Activated naive CD4-positive, alpha-beta T cell treated with anti-CD3 and anti-CD28 coated beads, Interleukin-2, amount 10 ng/mL, durations not matched to agents 7 days and 5 days (primary cell): ENCODE measurements at regions not wholly inside any gene's neighbourhood (a gene's known extent, or its start where the extent isn't known, plus 50 kb on each side); places are given as distances from the start of the nearest gene placed in this dataset.

Experiments
- CTCF ChIA-PET: fragments of 350-600 bp; sonication (Branson Sonifier 250); formaldehyde crosslinking; loops from one replicate; lab custom pipeline; 2021; ENCODE audit warnings: antibody characterized with exemption; lab: Charles Lee
- DNase-seq: peaks from one replicate; pipeline ENCODE4 v3.0.0-alpha.2; 2020
- H3K27ac Mint-ChIP-seq: one replicate; pipeline ENCODE4 v1.8.0; 2021; ENCODE audit warnings: mild to moderate bottlenecking, moderate library complexity, mixed read lengths
- H3K27me3 Mint-ChIP-seq: one replicate; pipeline ENCODE4 v1.8.0; 2021; ENCODE audit warnings: mild to moderate bottlenecking, mixed read lengths
- H3K36me3 Mint-ChIP-seq: one replicate; pipeline ENCODE4 v1.8.0; 2021; ENCODE audit warnings: mixed read lengths
- H3K4me1 Mint-ChIP-seq: one replicate; pipeline ENCODE4 v1.8.0; 2021; ENCODE audit warnings: mixed read lengths
- H3K4me3 Mint-ChIP-seq: one replicate; pipeline ENCODE4 v1.8.0; 2021; ENCODE audit warnings: mild to moderate bottlenecking, moderate library complexity, mixed read lengths
- H3K9me3 Mint-ChIP-seq: one replicate; pipeline ENCODE4 v1.8.0; 2021; ENCODE audit warnings: mixed read lengths

- DNase-seq = no peak
- peaks cover 71% of the 10 kb centered on the region for H3K27me3 Mint-ChIP-seq
- H3K9me3 Mint-ChIP-seq = no peaks in the 10 kb centered on the region
- peaks cover 2% of the 10 kb centered on the region for H3K4me1 Mint-ChIP-seq
- H3K4me3 Mint-ChIP-seq = no peak overlapping the region
- H3K36me3 Mint-ChIP-seq = no peaks in the 10 kb centered on the region
- H3K27ac Mint-ChIP-seq = no peak overlapping the region
- CTCF ChIA-PET = interaction anchor here (0.6 kb wide), 1 partner anchor 107 kb away, joined by 3 read pairs; no protein-coding TSS in a partner anchor
These were observed 71.3 kb upstream of the KCNG1 start for GRCh38 chr20:51094221-51094620.

GRCh38 chr20:51093240-51093763, 70.4 kb upstream of the KCNG1 start:
- CTCF ChIA-PET = no interaction called here
- Mint-ChIP-seq H3K27me3 (peaks cover 72% of the 10 kb centered on the region), H3K4me3 (no peak overlapping the region), H3K9me3 (no peaks in the 10 kb centered on the region), H3K27ac (no peak overlapping the region), H3K36me3 (no peaks in the 10 kb centered on the region), H3K4me1 (peaks cover 2% of the 10 kb centered on the region)
- no peak for DNase-seq

DNA sequence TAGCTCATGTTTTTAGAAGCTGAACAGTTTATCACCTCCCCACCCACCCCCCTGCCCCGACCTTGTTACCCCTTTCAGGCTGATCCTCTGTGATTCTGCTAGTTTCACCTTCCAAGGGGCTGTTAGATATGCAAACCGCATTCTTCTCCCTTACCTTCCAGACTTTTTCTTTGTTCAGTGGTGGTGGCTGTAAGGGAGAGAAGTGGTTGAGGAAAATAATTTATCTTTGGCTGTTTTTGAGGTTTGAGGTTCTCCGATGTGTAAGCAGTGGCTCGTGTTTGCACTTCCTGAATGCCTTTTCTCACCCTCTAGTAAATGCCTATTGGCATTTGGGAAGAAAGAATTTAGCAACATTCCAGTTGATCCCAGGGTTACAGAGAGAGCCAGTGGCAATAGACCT, 69.4 kb upstream of the KCNG1 start:
- Mint-ChIP-seq H3K4me3 (no peak overlapping the region), H3K9me3 (no peaks in the 10 kb centered on the region), H3K27ac (no peak overlapping the region), H3K4me1 (peaks cover 2% of the 10 kb centered on the region), H3K27me3 (peaks cover 78% of the 10 kb centered on the region), H3K36me3 (no peaks in the 10 kb centered on the region)
- DNase-seq = no peak
- CTCF ChIA-PET = no interaction called here

- Mint-ChIP-seq H3K36me3 (no peaks in the 10 kb centered on the region), H3K27me3 (peaks cover 72% of the 10 kb centered on the region), H3K27ac (no peak overlapping the region), H3K4me1 (peaks cover 2% of the 10 kb centered on the region), H3K4me3 (no peak overlapping the region), H3K9me3 (no peaks in the 10 kb centered on the region)
- DNase-seq = no peak
- CTCF ChIA-PET = no interaction called here
These were observed 68.7 kb upstream of the KCNG1 start for GRCh38 chr20:51091406-51092195.

DNA sequence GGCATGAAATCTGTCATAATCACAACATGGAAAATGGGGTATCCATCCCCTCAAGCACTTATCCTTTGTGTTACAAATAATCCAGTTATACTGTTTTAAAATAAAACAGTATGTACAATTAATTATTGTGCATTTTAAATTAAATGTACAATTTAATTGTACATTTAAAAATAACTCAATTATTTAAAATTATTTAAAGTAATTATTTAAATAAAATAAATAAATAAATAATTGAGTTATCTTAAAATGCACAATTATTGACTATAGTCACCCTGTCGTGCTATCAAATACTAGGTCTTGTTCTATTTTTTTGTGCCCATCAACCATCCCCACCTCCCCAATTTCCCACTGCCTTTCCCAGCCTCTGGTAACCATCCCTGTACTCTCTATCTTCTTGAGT, 66.9 kb upstream of the KCNG1 start:
- Mint-ChIP-seq H3K4me3 (no peak overlapping the region), H3K4me1 (peaks cover 2% of the 10 kb centered on the region), H3K27me3 (peaks cover 70% of the 10 kb centered on the region), H3K27ac (no peak overlapping the region), H3K36me3 (no peaks in the 10 kb centered on the region), H3K9me3 (no peaks in the 10 kb centered on the region)
- no peak for DNase-seq
- CTCF ChIA-PET = no interaction called here

- no peak overlapping the region for H3K4me3 Mint-ChIP-seq
These were observed 66.4 kb upstream of the KCNG1 start for GRCh38 chr20:51089272-51089781.

DNA sequence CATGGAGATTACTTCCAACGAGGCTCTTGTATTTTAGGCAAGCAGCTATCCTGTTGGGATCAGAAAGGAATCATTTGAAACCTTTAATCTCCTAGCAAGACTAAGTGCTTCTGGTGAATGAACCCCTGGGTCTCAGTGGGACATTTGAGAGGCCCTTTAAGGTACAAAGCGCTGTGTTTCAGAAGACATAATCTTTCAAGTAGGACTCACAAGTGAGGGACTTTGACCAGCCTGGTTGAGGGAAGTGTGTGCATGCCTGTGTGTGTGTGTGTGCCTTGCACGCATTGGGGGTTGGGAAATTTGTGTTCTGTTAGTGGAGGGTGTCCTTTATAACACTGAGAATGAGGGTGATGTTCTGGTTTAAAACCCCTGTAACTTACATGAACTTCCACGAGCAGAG, 64.4 kb upstream of the KCNG1 start:
- H3K27me3 Mint-ChIP-seq = peaks cover 67% of the 10 kb centered on the region

More at GRCh38 chr20:51089272-51089781, 66.4 kb upstream of the KCNG1 start:
- peaks cover 2% of the 10 kb centered on the region for H3K4me1 Mint-ChIP-seq
- H3K36me3 Mint-ChIP-seq = no peaks in the 10 kb centered on the region
- H3K27me3 Mint-ChIP-seq = peaks cover 67% of the 10 kb centered on the region
- CTCF ChIA-PET = no interaction called here
- H3K27ac Mint-ChIP-seq = no peak overlapping the region
- no peaks in the 10 kb centered on the region for H3K9me3 Mint-ChIP-seq
- no peak for DNase-seq

GRCh38 chr20:51085769-51086168, 62.9 kb upstream of the KCNG1 start:
- CTCF ChIA-PET = interaction anchor here (0.8 kb wide), 1 partner anchor 70 kb away, joined by 3 read pairs; no protein-coding TSS in a partner anchor
- no peaks in the 10 kb centered on the region for H3K9me3 Mint-ChIP-seq
- H3K4me1 Mint-ChIP-seq = no peaks in the 10 kb centered on the region
- no peak overlapping the region for H3K4me3 Mint-ChIP-seq
- no peak for DNase-seq
- no peaks in the 10 kb centered on the region for H3K36me3 Mint-ChIP-seq
- H3K27me3 Mint-ChIP-seq = peaks cover 53% of the 10 kb centered on the region
- H3K27ac Mint-ChIP-seq = no peak overlapping the region

More for the DNA sequence above, 64.4 kb upstream of the KCNG1 start:
- H3K36me3 Mint-ChIP-seq = no peaks in the 10 kb centered on the region
- no peaks in the 10 kb centered on the region for H3K4me1 Mint-ChIP-seq
- CTCF ChIA-PET = no interaction called here
- no peak overlapping the region for H3K27ac Mint-ChIP-seq
- no peak for DNase-seq
- H3K4me3 Mint-ChIP-seq = no peak overlapping the region
- no peaks in the 10 kb centered on the region for H3K9me3 Mint-ChIP-seq

DNA sequence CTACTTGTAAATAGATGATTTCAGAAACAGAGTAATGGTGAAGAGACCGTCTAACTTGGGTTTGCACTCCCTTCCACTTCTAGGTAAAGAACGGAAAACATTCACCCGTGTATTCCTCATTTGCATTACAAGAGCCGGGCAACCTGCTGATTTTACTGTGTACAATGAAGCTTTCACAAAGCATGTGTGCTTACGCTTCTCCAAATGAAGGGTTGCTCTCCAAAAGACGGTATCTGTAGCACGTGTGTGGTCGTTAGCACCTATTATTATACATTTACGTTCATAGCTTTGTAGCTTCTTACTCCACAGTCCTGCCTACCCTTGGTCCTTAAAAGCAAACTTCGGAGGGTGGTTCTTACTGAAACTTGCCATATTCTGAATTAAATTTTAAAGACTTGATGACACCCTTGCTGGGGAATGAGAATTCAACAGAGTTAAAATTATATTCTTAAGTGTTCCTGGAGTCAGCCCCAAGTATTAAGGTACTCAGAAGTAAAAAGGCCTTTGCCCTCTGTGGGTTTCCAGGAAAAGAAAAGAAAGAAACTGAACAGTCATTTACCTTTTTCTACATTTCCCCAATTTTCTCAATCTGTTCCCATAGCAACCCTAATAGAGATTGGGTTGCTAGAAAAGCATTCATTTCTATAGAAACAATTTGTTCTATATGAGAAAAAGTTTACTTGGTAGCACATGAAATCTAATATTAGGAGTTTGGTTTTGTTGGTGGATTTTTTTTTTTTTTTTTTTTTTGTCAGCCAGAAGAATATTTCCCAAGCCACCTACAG, 61.9 kb upstream of the KCNG1 start:
- no peaks in the 10 kb centered on the region for H3K36me3 Mint-ChIP-seq
- H3K9me3 Mint-ChIP-seq = no peaks in the 10 kb centered on the region
- DNase-seq = no peak
- no peaks in the 10 kb centered on the region for H3K4me1 Mint-ChIP-seq
- no peak overlapping the region for H3K4me3 Mint-ChIP-seq
- H3K27ac Mint-ChIP-seq = no peak overlapping the region
- H3K27me3 Mint-ChIP-seq = peaks cover 49% of the 10 kb centered on the region
- CTCF ChIA-PET = interaction anchor here (0.8 kb wide), 1 partner anchor 69 kb away, joined by 3 read pairs; no protein-coding TSS in a partner anchor

DNA sequence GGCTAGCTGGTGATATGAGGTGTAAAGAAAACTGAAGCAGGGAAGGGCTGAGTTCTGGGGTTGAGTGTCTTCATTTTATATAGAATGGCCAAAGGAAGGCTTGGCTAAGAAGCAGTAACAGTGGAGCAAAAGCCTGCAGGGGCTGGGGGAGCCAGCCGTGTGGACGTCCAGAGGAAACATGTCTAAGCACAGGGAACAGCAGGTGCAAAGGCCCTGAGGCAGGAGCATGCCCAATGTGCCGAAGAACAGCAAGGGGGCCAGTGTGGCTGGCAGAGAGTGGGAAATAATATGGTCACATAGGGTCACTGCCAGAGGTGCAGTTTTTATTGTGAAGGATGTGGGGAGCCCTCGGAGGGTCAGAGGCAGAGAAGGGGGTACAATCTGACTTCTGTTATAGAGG, 60.5 kb upstream of the KCNG1 start:
- Mint-ChIP-seq H3K9me3 (no peaks in the 10 kb centered on the region), H3K27ac (no peak overlapping the region), H3K4me1 (no peaks in the 10 kb centered on the region)

GRCh38 chr20:51082988-51083387, 60.1 kb upstream of the KCNG1 start:
- Mint-ChIP-seq H3K27me3 (peaks cover 46% of the 10 kb centered on the region), H3K27ac (no peak overlapping the region), H3K9me3 (no peaks in the 10 kb centered on the region), H3K36me3 (no peaks in the 10 kb centered on the region), H3K4me3 (no peak overlapping the region), H3K4me1 (no peaks in the 10 kb centered on the region)
- CTCF ChIA-PET = no interaction called here
- no peak for DNase-seq

More for the DNA sequence above, 60.5 kb upstream of the KCNG1 start:
- Mint-ChIP-seq H3K4me3 (no peak overlapping the region), H3K36me3 (no peaks in the 10 kb centered on the region), H3K27me3 (peaks cover 41% of the 10 kb centered on the region)
- CTCF ChIA-PET = no interaction called here
- no peak for DNase-seq

- DNase-seq = no peak
- Mint-ChIP-seq H3K9me3 (no peaks in the 10 kb centered on the region), H3K36me3 (no peaks in the 10 kb centered on the region), H3K4me1 (no peaks in the 10 kb centered on the region), H3K27me3 (peaks cover 40% of the 10 kb centered on the region), H3K4me3 (no peak overlapping the region), H3K27ac (no peak overlapping the region)
- CTCF ChIA-PET = no interaction called here
These were observed 57.6 kb upstream of the KCNG1 start for GRCh38 chr20:51080516-51080915.

- no peak for DNase-seq
- H3K27me3 Mint-ChIP-seq = peaks cover 41% of the 10 kb centered on the region
- CTCF ChIA-PET = no interaction called here
- H3K4me1 Mint-ChIP-seq = no peaks in the 10 kb centered on the region
- no peaks in the 10 kb centered on the region for H3K9me3 Mint-ChIP-seq
- no peak overlapping the region for H3K27ac Mint-ChIP-seq
- H3K36me3 Mint-ChIP-seq = no peaks in the 10 kb centered on the region
- H3K4me3 Mint-ChIP-seq = no peak overlapping the region
These were observed 56.6 kb upstream of the KCNG1 start for GRCh38 chr20:51079488-51079887.

DNA sequence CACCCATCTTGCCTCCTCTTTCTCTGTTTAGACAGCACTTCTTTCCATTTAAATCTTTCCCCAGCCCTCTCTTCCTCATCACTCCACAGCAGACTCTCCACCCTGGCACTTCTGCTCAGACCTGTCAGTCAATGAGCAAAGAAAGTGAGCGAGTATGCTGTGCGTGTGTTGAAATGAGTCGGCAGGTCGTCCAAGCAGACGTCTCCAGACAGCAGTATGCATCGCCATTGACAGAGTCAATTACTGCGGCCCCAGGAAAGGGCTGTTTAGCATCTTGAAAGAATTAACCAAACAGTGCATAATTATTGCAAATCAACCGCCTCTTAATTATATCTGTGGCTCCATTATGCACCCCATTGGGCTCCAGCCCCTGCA, 54.8 kb upstream of the KCNG1 start:
- Mint-ChIP-seq H3K27ac (no peak overlapping the region), H3K4me3 (no peak overlapping the region), H3K27me3 (peaks cover 31% of the 10 kb centered on the region), H3K9me3 (no peaks in the 10 kb centered on the region), H3K4me1 (no peaks in the 10 kb centered on the region), H3K36me3 (no peaks in the 10 kb centered on the region)
- CTCF ChIA-PET = interaction anchor here (0.7 to 1.4 kb wide), 3 partner anchors 8 to 517 kb away, joined by 3 to 5 read pairs (median 4); no protein-coding TSS in a partner anchor
- no peak for DNase-seq
